NCI-H2081 treated with DMSO at 0.1 percent for 48 hours (cell line): ENCODE measurements at regions not wholly inside any gene's neighbourhood (a gene's known extent, or its start where the extent isn't known, plus 50 kb on each side); places are given as distances from the start of the nearest gene placed in this dataset.
"Not testable (repeated sequence)": the region's sequence is repeated elsewhere in the genome, so short reads cannot be mapped to it uniquely, and the experiment has no call there.

Experiments used
- DNase-seq: peaks from one replicate; lab custom pipeline; 2025; lab: John Stamatoyannopoulos, UW

- DNase-seq = no peak
Measured at GRCh38 chr7:34207810-34208209, 302.5 kb downstream of the BMPER start.

GRCh38 chr7:34208878-34209621, 303.7 kb downstream of the BMPER start:
- DNase-seq = no peak

DNA sequence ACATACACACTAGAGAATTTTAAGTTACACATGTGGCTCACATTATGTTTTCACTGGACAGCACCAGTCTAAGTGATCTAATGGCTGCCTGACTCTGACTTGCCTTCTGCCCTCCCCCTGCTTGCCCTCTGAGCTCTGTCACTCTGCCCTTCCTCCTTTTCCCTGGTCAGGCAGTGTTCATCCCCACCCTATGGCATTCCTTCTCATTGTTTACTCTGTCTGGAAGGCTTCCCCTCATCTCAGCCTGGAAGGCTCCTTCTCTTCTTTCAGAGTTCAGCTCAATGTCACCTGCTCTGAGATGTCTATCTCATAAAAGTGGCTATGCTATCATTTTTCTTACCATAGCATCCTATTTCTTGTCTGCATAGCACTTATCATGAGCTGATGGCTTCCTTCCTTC, 305.7 kb downstream of the BMPER start:
- no peak for DNase-seq

DNA sequence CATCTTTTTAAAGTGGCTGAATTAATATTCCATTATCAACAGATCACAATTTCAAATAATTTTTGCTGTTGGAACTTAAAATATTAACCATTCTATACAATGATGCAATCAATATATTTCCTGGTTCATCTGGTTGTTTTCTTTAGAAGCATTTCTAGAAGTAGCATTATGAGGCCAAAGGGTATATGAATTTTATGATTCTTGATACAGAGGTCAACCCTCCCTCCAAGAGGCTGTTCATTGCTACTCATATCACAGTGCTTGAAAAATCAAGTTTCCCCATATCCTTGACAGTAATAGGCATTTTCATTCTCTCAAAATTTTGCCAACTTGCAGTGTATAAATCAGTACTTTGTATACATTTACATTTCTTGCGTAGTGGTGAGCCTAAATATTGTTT, 312.6 kb downstream of the BMPER start:
- no peak for DNase-seq

DNA sequence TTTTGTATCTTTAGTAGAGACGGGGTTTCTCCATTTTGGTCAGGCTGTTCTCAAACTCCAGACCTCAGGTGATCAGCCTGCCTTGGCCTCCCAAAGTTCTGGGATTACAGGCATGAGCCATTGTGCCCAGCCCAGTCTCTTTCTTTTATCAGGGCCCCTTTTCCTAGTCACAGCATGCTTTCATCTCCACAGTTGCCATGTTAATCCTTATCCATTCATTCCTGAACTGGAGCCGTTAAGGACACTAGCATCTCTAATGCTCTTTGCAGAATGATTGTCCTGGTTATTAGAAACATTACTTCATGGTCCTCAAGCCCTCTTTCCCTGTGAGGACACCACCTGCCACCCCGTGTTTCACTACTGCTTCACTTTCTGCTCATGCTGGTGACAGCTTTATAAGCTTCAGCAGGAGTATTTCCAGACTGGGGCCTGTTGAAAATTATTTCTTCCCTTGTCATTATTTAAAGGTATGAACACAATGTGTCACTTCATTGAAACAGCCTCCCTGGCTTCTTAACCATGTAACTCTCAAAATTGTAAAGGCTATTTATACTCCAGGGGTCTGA, 313.9 kb downstream of the BMPER start:
- no peak for DNase-seq

DNA sequence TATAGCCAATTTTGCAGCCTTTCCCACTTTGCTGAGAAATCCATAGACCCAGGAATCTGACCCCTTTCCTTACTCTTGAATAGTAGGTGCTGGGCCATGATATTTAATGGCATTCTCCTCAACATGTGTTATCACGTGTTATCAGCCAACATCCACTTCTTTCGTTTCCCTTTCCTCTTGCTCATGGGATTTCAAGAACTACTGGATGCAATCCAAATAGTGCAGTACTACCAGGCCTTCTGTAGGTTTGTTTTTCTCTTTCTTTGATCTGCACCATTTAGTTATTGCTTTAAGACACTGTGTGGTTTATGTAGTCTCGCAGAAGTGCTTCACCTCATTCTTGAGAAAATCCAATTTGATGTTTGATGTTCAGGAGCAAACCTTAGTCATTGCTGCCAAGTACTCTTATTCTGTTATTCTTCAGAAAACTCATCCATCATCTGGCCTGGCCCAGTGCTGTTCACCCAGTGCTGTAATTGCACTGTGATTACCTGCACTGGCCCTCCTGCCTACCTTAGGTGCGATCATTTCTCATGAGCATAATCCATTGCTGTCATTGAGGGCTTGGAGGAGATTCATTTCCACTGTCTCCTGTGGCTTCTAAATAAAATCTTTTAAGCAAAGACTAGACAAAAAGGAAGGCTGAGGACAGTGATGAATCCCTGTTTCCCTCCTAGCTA, 315.3 kb downstream of the BMPER start:
- DNase-seq = no peak

DNA sequence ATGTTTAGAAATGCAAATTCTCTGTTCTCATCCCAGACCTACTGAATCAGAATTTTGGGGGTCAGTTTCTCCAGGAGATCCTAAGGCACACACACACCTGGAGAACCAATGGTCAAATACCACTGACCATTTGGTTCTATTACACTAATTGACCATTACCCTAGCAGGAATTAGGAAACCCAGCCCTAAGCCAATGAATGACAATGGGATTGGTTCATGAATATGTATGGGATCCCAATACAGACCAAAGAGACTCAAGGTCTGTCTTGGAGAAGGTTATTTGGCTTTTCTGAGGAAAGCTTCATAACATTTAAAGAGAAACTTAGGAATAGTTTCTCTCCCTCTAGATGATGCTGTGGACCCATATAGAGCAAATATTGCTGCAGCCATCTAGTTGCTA, 317.0 kb downstream of the BMPER start:
- DNase-seq = no peak

DNA sequence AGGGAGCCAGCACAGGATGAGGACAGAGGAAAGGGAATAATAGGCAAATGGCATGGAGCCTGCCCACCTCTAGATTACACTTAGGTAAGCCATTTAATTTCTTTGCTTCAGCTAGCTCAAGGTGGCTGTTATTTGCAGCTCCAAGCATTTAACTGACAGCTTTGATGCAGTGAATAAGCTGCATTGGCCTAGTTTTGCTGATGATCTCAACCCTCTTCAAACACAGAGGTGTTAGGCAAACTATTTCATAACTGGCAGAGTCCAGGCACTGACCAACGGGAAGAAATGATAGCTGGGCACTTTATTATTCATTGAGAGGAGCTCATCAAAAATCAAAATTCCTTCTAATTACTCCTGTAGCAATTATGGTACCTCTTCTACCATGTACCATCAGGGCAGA, 317.4 kb downstream of the BMPER start:
- DNase-seq = no peak

DNA sequence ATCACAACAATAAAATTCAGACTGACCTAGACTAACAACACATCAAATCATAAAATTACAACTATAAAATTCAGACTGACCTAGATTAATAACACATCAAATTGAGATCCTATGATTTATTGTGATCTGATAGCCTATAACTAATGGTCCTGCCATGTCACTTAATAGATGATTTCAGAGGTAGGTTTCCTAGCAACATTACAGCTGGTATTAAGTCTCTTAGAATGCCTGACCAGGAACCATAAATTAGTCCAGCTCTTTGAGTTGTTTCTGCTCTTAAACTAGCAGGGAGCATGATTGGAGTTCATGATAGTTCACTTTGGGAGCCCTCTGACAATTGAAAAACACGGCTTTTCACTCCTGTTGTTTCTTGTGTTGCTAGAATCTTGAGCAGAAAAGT, 318.9 kb downstream of the BMPER start:
- DNase-seq = no peak

DNA sequence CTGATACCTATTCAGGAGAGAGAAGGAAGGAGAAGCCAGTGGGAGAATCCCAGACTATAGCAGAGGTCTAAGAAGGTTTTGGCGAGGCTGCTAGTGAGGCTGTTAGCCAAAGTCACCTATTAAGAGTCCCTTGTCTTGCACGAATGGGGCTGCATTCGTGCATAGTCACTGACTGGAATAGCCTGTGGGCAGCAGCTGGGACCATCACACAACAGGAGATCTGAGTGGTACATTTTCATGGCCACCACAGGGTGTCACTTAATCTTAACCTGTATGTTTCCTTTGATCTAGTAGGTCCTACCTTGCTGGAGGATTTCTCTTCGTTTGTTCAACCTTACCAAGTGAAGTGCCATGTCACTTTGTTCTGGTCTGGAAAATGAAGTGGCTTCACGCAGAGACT, 319.9 kb downstream of the BMPER start:
- DNase-seq = no peak

DNA sequence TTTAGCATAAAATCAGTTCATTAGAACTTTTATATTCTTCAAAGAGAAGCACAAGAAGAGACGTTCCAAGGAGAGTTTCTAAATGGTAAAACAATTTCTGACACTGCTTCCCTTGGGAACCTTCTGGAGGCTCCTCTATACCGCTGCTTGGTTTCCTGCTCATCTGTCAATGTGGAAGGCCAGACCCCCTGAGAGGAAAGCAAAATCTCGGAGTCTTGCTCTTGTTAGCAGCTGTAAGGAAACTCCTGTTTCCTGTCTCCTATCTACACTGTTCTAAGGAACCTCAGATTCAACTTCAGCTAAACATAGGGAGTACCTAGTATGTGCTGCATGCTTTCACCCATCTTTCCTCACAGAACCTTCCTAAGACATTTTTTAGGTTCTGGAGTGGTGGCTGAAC, 322.2 kb downstream of the BMPER start:
- DNase-seq = no peak

GRCh38 chr7:34235101-34235500, 329.8 kb downstream of the BMPER start:
- DNase-seq = not testable (repeated sequence)

- no peak for DNase-seq
Measured at GRCh38 chr7:34236057-34236456, 330.7 kb downstream of the BMPER start.

DNA sequence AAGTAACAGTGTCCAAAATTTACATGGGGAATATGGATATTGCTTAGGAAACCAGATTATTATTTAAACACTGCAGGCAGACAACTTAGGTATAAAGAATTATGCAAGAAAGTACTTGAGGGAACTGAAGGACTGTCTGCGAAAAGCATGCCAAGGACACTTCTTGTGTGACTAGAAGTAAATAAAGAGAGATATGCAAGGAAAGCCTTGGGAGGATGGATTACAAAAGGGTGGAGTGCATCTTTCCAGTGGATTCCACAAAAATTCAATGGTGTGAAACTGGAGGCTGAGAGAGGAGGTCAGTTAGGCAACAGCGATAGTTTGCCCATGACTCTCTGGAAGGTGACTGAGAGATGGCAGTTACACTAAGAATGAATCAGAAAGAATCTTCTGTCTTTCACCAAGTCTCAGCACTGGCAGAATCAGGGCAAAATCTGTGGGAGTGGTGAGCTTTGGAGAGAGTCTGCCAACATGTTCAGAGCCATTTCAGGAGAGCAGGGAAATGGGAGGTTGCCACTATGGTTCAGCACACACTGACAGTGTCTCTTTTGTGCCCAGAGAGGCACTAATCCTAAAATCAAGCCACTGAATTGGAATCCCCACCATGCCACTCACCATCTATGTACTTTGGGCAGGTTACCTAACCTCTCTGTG, 331.6 kb downstream of the BMPER start:
- no peak for DNase-seq

- DNase-seq = no peak
Measured at GRCh38 chr7:34237493-34237849, 332.1 kb downstream of the BMPER start.

DNA sequence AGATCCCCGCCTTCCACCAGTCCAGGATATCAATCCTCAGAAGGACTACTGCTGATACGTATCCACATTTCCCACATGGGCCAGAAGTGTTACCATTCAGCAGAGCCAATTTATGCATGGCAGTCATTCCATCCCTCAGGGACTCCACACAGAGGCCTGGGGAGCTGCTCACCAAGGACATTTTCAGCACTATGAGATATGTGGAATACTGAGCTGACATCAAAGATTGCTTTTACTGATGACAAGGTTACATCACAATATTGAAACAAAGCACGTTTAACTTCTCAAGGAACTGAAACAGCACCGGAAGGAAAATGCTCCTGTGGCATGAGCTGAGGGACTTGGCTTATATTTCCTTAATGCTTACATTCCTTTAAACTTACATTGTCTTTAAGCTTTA, 335.1 kb downstream of the BMPER start:
- DNase-seq = no peak

GRCh38 chr7:34242391-34242790, 337.1 kb downstream of the BMPER start:
- no peak for DNase-seq

DNA sequence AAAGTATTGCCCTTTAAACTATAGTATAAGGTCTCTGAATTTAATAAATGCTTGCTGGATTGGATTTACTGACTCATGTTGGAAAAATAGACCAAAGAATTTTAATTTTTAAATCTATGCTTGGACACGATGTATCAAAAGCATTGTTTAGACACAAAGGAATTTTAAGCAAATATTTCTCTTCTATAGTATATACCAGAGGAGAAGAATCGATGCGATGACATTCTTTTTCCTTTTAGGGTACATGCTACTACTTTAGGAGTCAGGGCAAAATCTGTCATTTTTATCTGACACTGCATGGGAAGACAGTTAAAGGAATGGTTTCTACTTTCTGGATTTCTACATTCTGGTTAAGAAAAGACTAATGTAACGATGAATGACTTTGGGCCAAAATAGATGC, 339.9 kb downstream of the BMPER start:
- DNase-seq = no peak

DNA sequence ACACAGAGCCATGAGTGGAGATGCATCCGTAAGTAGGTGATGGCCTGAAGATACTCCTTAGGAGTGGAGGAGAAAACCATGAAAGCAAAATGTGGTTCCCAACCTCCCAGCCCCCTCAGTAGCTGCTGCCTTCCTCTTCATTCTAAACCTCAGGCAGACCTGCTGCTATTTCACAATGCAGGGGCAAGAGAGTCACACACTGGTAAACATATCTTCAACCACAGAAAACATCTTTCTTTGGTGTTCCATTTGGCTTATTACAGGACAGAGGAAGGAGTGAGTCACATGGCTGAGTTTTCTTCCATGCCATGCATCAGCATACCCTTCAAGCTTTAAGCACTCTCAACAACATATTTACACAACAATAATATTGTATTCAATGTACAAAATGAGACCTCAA, 342.1 kb downstream of the BMPER start:
- DNase-seq = no peak

DNA sequence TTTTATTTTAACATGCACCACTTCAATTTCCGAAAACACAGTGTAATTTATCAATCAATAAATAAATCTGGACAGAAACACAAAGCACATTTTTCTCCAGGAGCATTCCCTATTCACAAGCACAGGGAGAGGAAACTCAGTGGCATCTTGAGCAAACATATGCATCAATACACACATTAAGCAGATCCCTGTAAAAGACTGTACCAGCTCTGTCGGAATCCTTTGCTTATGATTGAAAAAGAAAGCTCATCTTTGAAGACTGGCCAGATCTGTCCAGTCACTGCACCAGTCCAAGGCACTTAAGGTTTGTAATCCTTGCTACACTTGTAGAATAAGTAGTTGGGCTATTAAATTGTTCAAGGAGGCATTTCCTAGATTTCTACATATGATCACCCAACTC, 343.9 kb downstream of the BMPER start:
- DNase-seq = no peak

DNA sequence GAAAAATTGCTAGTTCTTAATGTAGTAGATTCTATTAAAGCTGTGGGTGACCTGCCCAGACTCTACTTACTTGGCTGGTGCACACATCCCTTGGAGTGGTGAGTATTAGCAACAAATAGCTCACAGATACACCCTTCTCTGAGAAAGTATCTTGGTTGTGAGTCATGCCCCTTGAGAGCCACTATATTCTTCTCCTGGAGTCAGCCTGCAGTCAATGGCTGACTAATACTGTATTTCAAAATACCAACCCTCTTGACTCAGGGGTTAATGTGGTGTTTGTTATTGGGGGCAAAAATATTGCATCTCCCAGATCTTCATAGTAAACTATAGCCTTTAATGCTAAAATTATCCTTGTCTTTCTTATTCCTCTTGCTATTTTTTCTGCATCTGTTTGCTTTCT, 354.9 kb downstream of the BMPER start:
- DNase-seq = no peak

DNA sequence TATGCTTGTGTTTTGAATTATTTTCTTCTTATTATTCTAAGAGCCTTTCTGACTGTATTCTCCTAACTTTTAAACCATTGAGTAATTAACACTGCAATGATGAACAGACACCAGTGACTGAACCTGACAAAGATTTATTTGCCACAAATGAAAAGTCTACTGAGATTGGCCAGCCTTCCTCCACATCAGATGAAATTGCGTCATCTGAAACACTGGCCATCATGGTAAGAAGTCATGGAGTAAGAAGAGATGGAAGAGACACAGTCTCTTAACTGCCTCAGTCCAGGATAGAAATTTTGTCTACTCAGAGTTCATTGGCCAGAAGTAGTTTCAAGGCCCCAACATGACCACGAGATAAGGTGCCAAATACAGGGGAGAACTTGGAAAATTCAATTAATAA, 357.8 kb downstream of the BMPER start:
- no peak for DNase-seq

DNA sequence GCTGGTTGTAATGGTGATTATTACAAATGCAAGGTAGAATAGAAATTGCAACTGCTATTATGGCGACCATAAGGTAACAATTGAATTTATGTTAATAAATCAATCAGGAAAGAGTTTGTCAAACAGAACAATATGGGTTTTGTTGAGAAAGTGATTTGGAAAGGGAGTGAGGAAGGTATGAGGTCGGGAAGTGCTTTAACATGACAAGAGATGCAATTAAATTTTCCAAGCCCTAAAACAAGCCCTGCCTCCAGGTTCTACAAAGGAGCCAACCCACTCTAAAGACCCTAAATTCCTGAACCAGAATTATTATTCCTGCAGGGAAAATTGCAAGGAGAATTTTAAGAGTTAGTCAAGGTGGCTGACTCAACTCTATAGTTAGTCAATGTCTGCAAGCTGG, 363.7 kb downstream of the BMPER start:
- no peak for DNase-seq
